SU-DHL-6 (cell line): ENCODE measurements at regions not wholly inside any gene's neighbourhood (a gene's known extent, or its start where the extent isn't known, plus 50 kb on each side); places are given as distances from the start of the nearest gene placed in this dataset.

ENCODE experiments used
- CTCF ChIP-seq: fragments of 200-600 bp; sonication (generic); IDR thresholded peaks from one replicate; pipeline ENCODE4 v1.5.1; 2017; ENCODE audit warnings: antibody characterized with exemption, mild to moderate bottlenecking, low read length, moderate library complexity; ENCODE audit not compliant: insufficient read depth, poor library complexity, severe bottlenecking
- EZH2phosphoT487 ChIP-seq: fragments of 200-600 bp; sonication (generic), shearing (Covaris generic); conservative IDR thresholded peaks from 2 replicates; pipeline ENCODE4 v1.6.1; 2018; ENCODE audit warnings: mild to moderate bottlenecking, antibody characterized with exemption, low read length, moderate library complexity, mixed read lengths

DNA sequence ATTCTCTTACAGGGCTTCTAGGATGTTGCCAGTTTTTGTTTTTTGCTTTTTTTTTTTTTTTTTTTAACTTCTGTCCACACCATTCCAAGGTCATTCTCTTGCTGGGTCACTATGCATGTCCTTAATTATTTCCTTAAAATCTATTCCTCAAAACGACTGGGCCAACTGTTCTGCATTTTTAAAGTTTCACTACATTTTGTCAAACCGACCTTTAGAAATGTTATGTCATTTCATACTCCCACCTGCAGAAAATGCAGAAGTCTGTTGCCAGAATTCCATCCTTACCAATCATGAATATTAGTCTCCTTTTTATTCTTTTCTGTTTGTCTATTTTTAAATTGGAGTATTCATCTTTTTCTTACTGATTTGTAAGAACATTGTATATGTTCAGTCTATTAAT, 295.5 kb downstream of the ZSWIM6 start:
- no peak for TF ChIP-seq CTCF
- TF ChIP-seq EZH2phosphoT487, result no peak
